Sigmoid colon (tissue), 6 donors: ENCODE measurements at regions not wholly inside any gene's neighbourhood (a gene's known extent, or its start where the extent isn't known, plus 50 kb on each side); places are given as distances from the start of the nearest gene placed in this dataset.

Experiments used
- DNase-seq: peaks from one replicate; pipeline ENCODE4 v3.0.0-alpha.2; 2019
- H3K27ac ChIP-seq, 4 donors: fragments of 200-600 bp; sonication (generic); one replicate each; pipeline ENCODE4 v1.5.1; 2016 to 2019; ENCODE audit warnings: mild to moderate bottlenecking in 1 of 4
- H3K27me3 ChIP-seq, 3 donors: fragments of 200-600 bp; sonication (generic); one replicate each; pipeline ENCODE4 v1.5.1; 2019; ENCODE audit warnings: mild to moderate bottlenecking in 1 of 3
- H3K36me3 ChIP-seq, 4 donors: fragments of 200-600 bp; sonication (generic); one replicate each; pipeline ENCODE4 v1.5.1; 2016 to 2019
- H3K4me1 ChIP-seq, 4 donors: fragments of 200-600 bp; sonication (generic); one replicate each; pipeline ENCODE4 v1.5.1; 2017 to 2019
- H3K4me3 ChIP-seq, 4 donors: fragments of 200-600 bp; sonication (generic); one replicate each; pipeline ENCODE4 v1.5.1; 2017 to 2019; ENCODE audit warnings: mild to moderate bottlenecking in 2 of 4, moderate library complexity in 1 of 4
- H3K9me3 ChIP-seq, 4 donors: fragments of 200-600 bp in 3 of 4; sonication (generic) in 3 of 4; one replicate each; pipeline versions ENCODE4 v1.5.1 to v1.6.1; 2013 to 2019
- CTCF ChIP-seq, 4 experiments: fragments of 450-650 bp in 3 of 4; fragments of 200-600 bp in 1 of 4; IDR thresholded peaks; one replicate each; pipeline ENCODE4 v1.5.1; 2016 to 2019; ENCODE audit warnings: antibody characterized with exemption in 4 of 4, mild to moderate bottlenecking in 3 of 4, moderate library complexity in 2 of 4
- EP300 ChIP-seq, 4 donors: sonication (generic); formaldehyde crosslinking; IDR thresholded peaks; one replicate each; pipeline ENCODE4 v1.6.1; 2017; ENCODE audit warnings: antibody characterized with exemption in 4 of 4
- POLR2A ChIP-seq, 2 donors: fragments of 450-650 bp; IDR thresholded peaks; one replicate each; pipeline ENCODE4 v1.6.1; 2016; ENCODE audit warnings: antibody characterized with exemption in 2 of 2, mild to moderate bottlenecking in 2 of 2, moderate library complexity in 2 of 2
- POLR2AphosphoS5 ChIP-seq, 4 donors: sonication (generic); formaldehyde crosslinking; IDR thresholded peaks; one replicate each; pipeline ENCODE4 v1.6.1; 2017; ENCODE audit warnings: antibody characterized with exemption in 4 of 4
- WGBS, 2 donors: extraction: QIAGEN DNeasy Blood & Tissue Kit; methylation state at CpG; one replicate each; pipeline ENCODE4 v1.1.7; 2013; 5-methylcytosine and 5-hydroxymethylcytosine counted together
- intact Hi-C: fragments of 100-400 bp; cut with DNase I; formaldehyde crosslinking; loops from one replicate; pipeline ENCODE4 v1.15.1; 2023
- donor health status: healthy with polysubstance abuse.
- donor health status: healthy.

GRCh38 chr13:73339086-73339485, 280.3 kb downstream of the KLF5 start:
- Histone ChIP-seq H3K9me3 (no peaks in the 10 kb centered on the region), H3K4me3 (no peak overlapping the region), H3K4me1 (no peaks in the 10 kb centered on the region), H3K27ac (no peak overlapping the region), H3K36me3 (no peaks in the 10 kb centered on the region), H3K27me3 (no peaks in the 10 kb centered on the region)
- no peak for TF ChIP-seq POLR2AphosphoS5 (IDR thresholded peaks at IDR 0.05)
- no peak for TF ChIP-seq CTCF (IDR thresholded peaks at IDR 0.05)
- no peak for DNase-seq
- intact Hi-C loops: no loop called here
- WGBS, 2 donors: 65 to 80% methylated on average over 2 of the region's 2 CpGs

- Histone ChIP-seq H3K9me3 (no peaks in the 10 kb centered on the region), H3K4me1 (no peaks in the 10 kb centered on the region), H3K27me3 (no peaks in the 10 kb centered on the region), H3K36me3 (no peaks in the 10 kb centered on the region), H3K4me3 (no peak overlapping the region), H3K27ac (no peak overlapping the region)
- intact Hi-C loops: no loop called here
- TF ChIP-seq POLR2A (IDR thresholded peaks at IDR 0.05) (no peak), EP300 (IDR thresholded peaks at IDR 0.05) (no peak)
- no peak for DNase-seq
- WGBS, 2 donors: 60 to 79% methylated on average over 3 of the region's 3 CpGs
Measured at GRCh38 chr13:73338389-73338788, 279.6 kb downstream of the KLF5 start.

- no peaks in the 10 kb centered on the region for H3K36me3 ChIP-seq
- 91 to 93% methylated on average over 2 of the region's 2 CpGs for WGBS, 2 donors
- no peak overlapping the region for H3K4me3 ChIP-seq
- H3K27ac ChIP-seq: no peak overlapping the region
- H3K4me1 ChIP-seq: no peaks in the 10 kb centered on the region
- no peak for DNase-seq
- intact Hi-C loops: no loop called here
- H3K27me3 ChIP-seq: no peaks in the 10 kb centered on the region
- TF ChIP-seq POLR2A (IDR thresholded peaks at IDR 0.05) (no peak), EP300 (IDR thresholded peaks at IDR 0.05) (no peak), CTCF (IDR thresholded peaks at IDR 0.05) (no peak), POLR2AphosphoS5 (IDR thresholded peaks at IDR 0.05) (no peak)
- no peaks in the 10 kb centered on the region for H3K9me3 ChIP-seq
Measured at GRCh38 chr13:73337532-73337931, 278.7 kb downstream of the KLF5 start.

- Histone ChIP-seq H3K9me3 (no peaks in the 10 kb centered on the region), H3K4me1 (no peaks in the 10 kb centered on the region), H3K27ac (no peak overlapping the region), H3K27me3 (no peaks in the 10 kb centered on the region), H3K4me3 (no peak overlapping the region), H3K36me3 (no peaks in the 10 kb centered on the region)
- intact Hi-C loops: no loop called here
- no peak for DNase-seq
- WGBS, 2 donors: 83 to 85% methylated on average over 4 of the region's 4 CpGs
- TF ChIP-seq POLR2A (IDR thresholded peaks at IDR 0.05) (no peak), CTCF (IDR thresholded peaks at IDR 0.05) (no peak), POLR2AphosphoS5 (IDR thresholded peaks at IDR 0.05) (no peak), EP300 (IDR thresholded peaks at IDR 0.05) (no peak)
Measured at GRCh38 chr13:73336773-73337172, 278.0 kb downstream of the KLF5 start.

- no peak for TF ChIP-seq EP300 (IDR thresholded peaks at IDR 0.05)
- TF ChIP-seq CTCF (IDR thresholded peaks at IDR 0.05): no peak
- no peak overlapping the region for H3K27ac ChIP-seq
- WGBS, 2 donors: 97% methylated on average over 7 of the region's 7 CpGs
- no peaks in the 10 kb centered on the region for H3K4me1 ChIP-seq
- H3K4me3 ChIP-seq: no peak overlapping the region
- H3K36me3 ChIP-seq: no peaks in the 10 kb centered on the region
- no peaks in the 10 kb centered on the region for H3K9me3 ChIP-seq
- DNase-seq: no peak
- H3K27me3 ChIP-seq: no peaks in the 10 kb centered on the region
- intact Hi-C loops: no loop called here
Measured at GRCh38 chr13:73335944-73336343, 277.1 kb downstream of the KLF5 start.
